H4 (cell line): ENCODE measurements at regions not wholly inside any gene's neighbourhood (a gene's known extent, or its start where the extent isn't known, plus 50 kb on each side); places are given as distances from the start of the nearest gene placed in this dataset.
"Not testable (repeated sequence)": the region's sequence is repeated elsewhere in the genome, so short reads cannot be mapped to it uniquely, and the experiment has no call there.

Experiments
- DNase-seq: peaks from one replicate; pipeline ENCODE4 v3.0.0-alpha.2; 2015; ENCODE audit warnings: low spot score

- no peak for DNase-seq
Observed at GRCh38 chr12:115320451-115320850, 636.5 kb upstream of the TBX3 start.

- DNase-seq: no peak
Observed at GRCh38 chr12:115319446-115320040, 635.6 kb upstream of the TBX3 start.

GRCh38 chr12:115313929-115314328 is 630.0 kb upstream of the TBX3 start:
- DNase-seq: peak; percentile 25

DNA sequence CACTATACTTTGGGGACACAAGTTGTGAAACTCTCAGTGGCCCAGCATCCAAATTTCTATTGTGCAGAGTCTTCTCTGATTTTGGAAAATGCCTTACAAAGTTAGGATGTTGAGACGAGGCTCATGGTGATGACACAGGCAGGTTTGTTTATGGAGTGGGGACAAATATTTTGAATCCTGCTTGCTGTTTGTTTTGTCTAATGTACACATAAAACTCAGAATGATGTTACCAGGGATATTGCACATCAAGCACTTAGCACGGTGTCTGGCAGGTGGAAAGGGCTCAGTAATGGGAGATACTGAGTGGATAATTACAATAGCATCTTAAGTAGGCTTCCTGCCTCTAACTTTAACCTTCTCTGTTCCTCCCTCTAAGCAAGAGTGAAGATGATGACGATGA is 628.9 kb upstream of the TBX3 start:
- no peak for DNase-seq

DNA sequence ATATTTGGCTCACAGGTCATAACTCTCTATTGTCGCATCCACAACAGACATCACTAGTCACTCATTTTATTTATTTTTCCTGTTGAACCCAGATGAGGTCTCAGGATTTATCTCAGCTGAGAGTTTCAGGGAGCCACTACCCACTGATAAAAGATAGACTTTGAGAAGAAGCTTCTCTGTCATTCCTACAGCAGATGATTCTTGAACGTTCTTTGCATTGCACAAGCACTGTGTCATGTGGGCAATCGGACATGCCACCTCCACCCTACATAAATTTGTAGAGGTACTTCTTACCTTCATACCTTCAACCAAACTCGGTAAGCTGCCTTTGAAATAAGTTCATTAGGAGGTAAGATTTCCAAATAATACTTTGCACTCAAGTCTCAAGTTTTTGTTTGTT is 627.9 kb upstream of the TBX3 start:
- no peak for DNase-seq

GRCh38 chr12:115308918-115309317 is 624.9 kb upstream of the TBX3 start:
- DNase-seq: no peak

DNA sequence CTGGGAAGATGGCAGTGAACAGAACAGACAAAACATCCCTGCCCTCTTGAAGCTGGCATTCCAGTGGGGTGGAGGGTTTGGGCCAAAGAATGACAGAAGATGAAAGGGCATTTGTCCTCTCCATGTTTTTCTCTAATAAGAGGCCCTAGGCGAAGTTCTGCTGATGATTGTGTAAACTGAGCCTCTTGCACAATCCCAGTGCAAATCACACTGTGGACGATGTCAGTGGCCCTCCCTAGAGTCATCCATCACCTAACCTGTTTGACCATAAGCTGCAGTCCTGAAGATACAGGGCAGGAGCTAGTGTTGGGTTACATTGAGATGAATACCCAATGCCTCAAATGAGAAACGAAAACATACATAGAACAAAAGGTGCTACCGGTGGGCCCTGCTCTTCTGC is 622.4 kb upstream of the TBX3 start:
- no peak for DNase-seq

GRCh38 chr12:115305867-115306266 is 621.9 kb upstream of the TBX3 start:
- DNase-seq: no peak

DNA sequence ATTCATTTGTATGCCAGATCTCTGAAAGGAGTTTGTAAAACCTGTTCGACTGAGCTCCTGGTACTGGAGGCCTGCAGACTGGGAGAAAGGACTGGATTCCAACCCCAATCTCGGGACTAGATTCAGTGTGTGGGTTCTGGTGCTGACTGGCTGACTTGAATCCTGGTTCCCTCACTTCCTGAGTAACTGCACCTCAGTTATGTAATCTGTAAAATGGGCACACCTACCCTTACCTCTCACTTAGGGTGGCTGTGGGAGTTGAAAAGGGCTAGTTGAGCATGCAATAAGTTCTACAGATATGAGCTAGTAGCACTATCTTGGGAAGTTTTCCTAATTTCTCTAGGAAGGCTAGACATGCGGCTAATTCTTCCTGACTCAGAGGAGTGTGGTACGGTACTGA is 621.3 kb upstream of the TBX3 start:
- DNase-seq: no peak

DNA sequence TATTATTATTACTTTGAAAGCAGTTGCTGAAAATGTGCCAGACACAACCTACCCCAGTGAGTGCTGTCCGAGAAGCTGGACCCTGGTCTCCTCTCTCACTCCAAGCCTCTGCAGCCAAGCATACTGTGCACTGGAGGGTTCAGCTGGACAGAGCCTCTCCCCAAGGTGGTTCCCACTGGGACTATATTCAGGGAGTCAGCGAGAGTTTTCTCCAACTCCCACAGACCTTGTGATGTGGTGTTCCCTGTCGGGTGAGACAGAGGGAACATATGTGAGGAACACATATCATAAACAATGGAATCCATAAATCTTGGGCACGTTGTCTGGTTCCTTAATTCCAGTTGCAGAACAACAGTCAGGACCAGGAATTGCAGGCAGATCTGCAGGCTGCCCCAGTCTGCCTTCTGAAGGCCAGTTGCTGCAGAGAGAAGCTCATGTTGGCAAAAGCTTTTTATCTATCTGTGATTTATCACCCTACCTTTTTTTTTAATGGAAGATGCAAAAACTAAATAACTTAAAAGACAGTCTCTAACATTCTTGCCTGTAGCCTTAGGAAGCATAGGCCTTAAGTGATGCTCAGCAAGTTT is 619.8 kb upstream of the TBX3 start:
- no peak for DNase-seq

DNA sequence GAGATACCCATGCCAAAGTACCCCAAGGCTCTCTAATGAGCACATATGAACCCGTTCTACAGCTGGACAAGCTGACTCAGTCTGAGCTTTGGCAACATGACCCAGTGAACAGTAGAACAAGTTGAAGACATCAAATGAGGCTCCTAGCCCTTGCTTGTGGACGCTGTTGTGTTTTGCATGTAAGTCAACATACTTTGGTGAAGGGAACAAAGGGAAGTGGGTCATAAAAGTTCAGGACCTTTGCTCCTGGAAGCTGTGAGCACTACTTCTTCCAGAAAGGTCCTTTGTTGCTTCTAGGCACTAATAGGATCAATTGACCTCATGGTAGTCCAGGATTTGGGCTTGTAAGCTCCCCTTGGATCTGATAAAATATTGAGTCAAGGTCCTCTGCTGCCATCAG is 613.5 kb upstream of the TBX3 start:
- DNase-seq: no peak

DNA sequence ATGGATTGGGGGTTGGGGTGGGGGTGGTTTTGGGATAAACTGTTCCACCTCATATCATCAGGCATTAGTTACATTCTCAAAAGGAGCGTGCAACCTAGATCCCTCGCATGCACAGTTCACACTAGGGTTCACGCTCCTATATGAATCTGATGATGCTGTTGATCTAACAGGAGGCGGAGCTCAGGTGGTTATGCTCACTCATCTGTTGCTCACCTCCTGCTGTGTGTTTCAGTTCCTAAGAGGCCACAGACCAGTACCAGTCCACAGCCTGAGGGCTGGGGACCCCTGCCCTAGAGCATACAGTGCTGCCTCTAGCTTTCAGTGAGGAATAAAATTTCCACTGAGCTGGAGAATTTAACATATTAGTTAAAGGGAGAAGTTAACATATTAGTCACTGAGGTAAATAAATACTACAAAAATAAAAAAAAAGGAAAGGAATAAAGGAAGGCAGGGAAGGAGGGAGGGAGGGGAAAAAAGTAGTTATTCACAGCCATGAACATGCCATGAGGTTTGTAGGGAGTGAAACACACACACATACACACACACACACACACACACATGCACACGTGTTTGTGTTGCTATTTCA is 612.7 kb upstream of the TBX3 start:
- DNase-seq: no peak

DNA sequence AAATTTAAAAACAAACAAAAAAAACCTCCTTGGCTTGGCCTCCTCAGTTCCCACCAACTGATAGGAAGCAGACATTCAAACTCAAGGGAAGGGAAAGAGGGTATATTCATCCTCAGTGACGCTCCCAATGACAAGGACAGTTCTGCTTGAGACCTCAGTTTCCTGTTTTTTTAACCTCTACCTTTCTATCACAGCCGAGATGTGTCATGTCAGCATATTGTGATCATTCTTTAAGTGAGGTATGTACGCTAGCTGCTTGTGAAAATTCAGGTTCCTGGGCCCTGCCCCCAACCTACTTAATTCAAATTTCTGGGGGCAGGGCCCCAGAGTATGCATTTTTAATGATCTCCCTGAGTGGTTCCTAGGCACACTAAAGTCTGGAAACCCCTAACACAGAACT is 611.9 kb upstream of the TBX3 start:
- no peak for DNase-seq

DNA sequence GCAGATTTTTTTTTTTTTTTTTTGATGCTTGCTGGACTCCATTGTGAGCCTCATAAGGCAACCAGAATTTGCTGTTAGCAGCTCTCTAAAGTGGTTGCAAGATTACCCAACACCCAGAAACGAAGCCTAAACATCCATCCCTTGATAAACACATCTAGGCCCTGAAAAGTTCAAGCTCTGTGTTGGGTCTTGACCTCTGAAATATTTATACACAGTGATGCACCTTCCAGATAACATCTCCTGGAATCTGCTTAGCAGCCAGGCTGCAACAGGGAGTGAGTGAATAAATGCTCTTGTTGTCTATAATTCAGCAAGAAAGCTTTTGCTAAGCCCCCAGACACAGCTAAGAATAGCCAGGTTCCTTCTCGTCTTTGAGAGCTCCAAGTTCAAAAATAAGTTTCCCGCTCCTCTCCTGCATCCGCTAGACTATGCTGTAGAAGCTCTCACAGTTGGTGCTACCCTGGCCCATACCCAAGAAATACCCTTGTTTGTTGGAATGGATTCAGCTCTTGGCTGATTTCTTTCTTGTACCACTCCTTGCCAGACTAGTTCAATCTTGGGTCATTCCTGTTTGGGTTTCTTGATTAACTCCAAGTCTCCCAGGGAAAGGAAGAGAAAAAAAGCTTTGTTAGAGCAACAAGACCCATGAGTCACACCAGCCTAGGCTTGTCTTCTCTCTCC is 610.6 kb upstream of the TBX3 start:
- peak; percentile 55 for DNase-seq

GRCh38 chr12:115285429-115285828 is 601.5 kb upstream of the TBX3 start:
- not testable (repeated sequence) for DNase-seq

GRCh38 chr12:115273456-115273855 is 589.5 kb upstream of the TBX3 start:
- DNase-seq: no peak

GRCh38 chr12:115268451-115268850 is 584.5 kb upstream of the TBX3 start:
- no peak for DNase-seq

DNA sequence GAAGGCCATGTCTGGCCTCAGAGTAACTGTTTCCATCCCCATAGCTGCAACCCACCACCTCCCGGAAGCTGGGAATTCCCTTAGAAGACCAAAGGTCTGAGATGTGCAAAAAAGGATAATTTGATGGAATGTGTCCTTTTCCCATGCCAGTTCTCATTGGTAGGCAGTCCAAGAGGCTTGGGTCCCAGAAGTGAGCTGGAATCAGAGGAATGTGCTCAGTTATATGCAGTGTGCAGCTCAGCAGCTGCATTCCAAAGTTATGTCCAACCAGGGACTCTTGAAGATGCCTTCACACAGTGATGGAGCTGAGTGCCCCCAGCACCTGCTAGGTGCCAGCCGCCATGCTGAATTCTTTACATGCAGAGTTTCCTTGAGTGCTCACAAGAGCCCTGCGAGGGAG is 583.9 kb upstream of the TBX3 start:
- DNase-seq: no peak

- no peak for DNase-seq
Observed at GRCh38 chr12:115267464-115267863, 583.5 kb upstream of the TBX3 start.

DNA sequence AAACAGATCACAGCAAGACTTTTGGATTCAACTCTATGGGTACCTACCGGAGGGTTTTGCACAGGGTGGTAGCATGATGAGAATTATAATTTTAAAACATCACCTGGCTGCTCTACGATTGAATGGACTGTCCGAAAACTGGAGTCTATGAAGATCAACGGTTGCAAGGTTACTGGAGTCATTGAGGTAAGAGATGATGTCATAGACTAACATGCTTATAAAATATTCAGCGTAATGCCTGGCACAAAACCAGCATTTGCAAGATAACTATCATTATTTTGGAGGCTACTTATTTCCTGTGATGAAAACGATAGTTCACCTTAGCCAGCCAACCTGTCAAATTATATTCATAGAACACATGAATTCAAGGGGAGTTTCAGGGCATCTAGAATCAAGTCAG is 580.6 kb upstream of the TBX3 start:
- no peak for DNase-seq

GRCh38 chr12:115261691-115262398 is 577.9 kb upstream of the TBX3 start:
- DNase-seq: no peak
